GM21529 (cell line): ENCODE measurements at regions not wholly inside any gene's neighbourhood (a gene's known extent, or its start where the extent isn't known, plus 50 kb on each side); places are given as distances from the start of the nearest gene placed in this dataset.
"Not testable (repeated sequence)": the region's sequence is repeated elsewhere in the genome, so short reads cannot be mapped to it uniquely, and the experiment has no call there.

Experiments
- ATAC-seq: cut with Tn5 transposase; IDR thresholded peaks from one replicate; pipeline ENCODE4 v1.9.1; 2021; ENCODE audit not compliant: unreplicated experiment

DNA sequence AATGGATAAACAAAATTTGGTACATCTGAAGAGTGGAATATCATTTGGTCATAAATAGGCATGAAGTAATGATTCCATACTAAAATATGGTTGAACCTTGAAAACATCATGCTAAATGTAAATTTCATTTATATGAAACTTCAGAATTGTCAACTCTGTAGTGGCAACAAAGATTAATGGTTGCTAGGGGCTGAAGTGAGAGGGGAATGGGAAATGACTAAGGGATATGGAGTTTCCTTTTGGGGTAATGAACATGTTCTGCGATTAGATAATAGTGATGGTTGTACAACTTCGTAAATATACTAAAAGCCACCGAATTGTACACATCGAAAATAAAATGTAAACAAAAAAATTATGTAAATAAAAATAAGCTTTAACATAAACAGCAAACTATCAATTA is 384.1 kb upstream of the STEAP1 start:
- ATAC-seq: no peak

DNA sequence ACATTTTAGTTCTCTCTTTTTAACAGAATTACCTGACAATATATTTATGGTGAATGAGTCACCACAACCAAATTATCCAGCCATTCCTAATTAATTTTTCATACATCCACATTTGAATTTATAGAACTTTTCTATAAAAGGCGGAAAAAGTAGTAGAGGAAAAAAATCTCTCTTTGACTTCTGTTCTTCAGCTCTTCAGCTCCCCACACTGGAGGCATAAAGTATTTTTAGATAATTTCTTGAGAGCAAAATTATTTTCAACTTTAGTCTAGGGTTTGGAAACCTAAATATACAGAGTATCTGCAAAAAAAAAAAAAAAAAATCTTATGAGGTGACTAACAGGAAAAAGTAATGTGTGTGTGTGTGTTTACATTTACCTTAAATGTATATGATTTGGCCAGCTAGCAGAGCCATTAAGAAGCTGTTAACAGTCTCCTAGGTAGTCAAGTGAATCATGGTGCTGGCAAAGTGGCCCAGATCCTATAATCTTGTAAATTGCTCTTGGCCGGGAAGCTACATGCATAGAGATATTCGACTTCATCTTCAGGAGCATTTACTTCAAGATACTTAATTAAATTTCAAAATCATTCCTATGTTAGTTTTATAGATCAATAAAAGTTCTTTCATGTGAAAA is 383.1 kb upstream of the STEAP1 start:
- no peak for ATAC-seq

DNA sequence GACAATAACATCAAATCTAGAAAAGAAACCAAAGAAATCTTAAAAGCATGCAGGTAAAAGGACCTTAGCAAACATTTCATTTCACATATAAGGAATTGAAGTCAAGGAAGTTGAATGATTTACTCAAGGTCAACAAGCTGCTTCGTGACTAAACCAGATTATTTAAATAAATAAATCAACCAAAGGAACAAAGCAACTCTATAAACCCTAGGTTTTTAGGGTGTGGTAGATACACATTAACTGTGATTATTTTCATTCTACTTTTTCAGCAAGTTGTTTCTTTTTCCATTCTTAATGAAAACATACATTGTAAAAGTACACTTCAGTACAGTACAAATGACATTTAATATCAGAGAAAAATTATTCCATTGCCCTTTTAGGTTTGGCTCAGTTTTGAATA is 382.0 kb upstream of the STEAP1 start:
- ATAC-seq: no peak

DNA sequence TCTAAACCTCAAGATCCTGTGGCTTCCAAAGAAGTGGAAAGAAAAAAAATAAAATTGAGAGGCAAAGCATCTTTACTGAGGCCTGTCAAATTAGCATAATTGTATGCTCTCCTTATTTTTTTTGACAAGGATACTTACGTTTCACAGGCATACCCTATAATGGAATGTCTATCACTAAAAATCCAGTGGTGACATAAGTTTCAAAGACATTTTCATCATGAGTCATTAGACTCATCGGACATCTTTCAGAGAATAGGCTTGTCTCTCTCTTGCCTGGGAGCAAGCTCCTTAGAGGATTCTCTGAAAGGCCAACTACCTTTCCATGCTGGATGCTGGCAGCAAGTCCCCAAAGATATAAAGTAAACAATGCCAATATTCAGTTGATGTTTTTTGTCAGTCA is 380.7 kb upstream of the STEAP1 start:
- no peak for ATAC-seq

DNA sequence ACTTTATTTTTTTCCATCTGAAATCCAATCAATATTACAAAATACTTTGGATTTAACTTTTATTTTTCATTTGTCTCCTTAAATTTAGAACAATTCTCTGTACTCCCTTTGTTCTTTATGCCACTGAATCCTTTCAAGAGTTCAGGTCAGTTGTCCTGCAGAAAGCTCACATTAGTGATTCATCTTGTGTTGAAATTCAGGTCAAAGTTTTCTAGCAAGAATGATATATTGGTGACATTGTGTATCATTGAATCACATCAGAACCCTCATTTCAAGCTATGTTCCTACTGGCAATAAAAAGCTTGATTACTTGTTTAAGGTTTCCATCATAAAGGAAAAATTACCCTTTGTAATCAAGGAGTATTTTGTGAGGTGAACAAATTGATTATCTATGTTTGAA is 378.8 kb upstream of the STEAP1 start:
- ATAC-seq: no peak

DNA sequence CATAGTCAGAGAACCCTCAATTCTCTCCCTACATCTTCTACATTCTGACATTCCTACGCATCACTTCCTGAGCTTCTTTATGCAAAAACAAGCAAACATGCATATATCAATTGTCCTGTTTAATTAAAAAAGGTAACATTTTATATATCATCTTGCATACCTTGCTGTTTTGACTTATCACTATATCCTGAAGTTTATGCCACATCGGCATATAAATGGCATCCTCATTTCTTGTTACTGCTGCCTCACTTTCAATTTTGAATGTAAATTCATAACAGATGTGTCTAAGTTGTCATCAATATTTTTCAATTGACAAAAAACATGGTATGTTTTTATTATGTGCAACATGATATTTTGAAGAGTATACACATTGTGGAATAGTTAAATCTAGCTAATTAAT is 377.3 kb upstream of the STEAP1 start:
- ATAC-seq: no peak

DNA sequence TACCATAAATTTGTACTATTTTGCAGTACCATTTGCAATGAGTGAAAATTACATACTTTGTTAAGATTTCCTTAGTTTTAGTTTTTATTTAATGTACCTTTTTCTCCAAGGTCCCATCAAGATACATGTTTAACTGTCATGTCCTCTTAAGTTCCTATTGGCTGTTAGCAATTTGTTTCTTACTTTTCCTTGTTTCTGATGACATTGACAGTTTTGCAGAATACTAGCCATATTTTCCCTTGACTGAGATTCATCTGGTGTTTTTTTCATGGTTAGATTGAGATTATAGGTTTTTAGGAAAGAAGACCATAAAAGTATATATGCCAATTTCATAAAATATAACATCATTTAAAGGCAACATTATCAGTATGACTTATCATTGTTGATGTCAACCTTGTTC is 376.8 kb upstream of the STEAP1 start:
- ATAC-seq: no peak

DNA sequence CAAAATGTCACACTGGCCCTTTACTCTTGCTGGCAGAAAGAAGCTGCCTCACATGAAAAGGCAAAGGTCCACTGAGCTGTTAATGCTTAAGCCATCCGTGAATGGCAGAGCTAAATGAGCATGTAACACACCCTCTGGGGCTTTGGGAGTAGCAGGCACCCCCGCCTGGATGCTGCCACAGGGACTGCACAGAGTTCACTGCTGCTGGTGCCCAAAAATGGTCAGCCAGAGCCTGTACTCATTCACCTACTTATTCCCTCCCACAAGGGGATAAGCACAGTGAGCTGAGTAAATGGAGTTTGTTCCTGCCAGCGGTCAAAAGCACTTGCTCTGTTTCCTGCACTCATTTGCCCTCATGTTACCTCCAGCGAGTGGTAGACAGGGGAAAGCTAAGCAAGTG is 374.0 kb upstream of the STEAP1 start:
- ATAC-seq: no peak

DNA sequence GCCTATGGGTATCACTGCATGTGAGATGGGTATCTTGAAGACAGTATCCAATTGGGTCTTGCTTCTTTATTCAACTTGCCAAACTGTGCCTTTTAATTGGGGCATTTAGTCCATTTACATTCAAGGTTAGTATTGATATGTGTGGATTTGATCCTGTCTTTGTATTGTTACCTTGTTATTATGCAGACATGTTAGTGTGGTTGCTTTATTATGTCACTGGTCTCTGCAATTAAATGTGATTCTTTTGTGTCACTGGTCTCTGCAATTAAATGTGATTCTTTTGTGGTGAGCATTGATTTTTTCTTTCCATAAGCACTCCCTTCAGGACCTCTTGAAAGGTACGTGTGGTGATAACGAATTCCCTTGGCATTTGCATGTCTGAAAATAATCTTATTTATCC is 357.8 kb upstream of the STEAP1 start:
- ATAC-seq: no peak

DNA sequence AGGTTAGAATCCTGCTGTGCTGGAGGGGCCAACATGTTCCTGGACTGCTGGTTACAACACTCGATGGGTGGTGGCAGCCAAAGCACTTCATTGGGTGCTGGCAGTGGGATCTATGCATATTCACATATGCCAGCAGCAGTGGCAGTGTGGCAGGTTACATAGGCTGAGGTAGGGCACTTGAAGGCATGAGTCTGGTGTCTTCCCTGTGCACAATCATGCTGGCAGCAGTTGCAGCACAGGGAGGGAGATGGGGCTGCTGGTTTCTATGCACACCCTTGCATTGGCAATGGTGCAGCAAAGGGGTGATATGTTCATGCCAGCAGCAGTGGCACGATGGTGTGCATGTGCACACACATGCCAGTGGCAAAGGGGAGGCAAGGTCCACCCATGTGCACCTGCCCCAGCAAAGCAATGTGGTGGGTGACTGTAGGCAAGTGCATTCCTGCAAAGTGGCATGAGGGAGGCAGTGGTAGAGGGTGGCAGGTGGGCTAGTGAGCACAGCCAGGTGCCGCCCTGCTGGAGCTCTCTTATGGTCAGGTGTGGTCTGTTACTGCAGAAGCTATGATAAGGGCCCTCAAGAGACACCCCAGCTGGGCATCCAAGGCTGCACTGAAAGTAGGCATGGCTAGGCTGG is 356.2 kb upstream of the STEAP1 start:
- no peak for ATAC-seq

DNA sequence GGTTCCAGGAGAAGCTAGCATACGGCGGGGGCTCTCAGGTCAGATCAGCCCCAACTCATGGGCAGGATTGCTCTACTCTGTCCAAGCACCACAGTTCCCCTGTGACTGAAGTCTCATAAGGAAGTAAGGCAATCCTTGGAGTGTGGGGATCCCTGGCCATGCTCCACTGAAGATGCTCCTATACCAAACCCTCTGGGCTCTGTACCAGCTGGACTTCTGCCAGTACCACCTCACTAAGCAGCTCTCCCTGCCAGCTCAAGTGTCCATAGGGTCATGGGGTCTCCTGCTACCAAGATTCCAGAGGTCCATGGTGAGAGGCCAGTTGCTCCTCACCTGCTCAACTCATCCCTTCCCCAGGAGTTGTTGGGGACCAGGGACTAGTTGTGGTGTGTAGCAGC is 355.7 kb upstream of the STEAP1 start:
- no peak for ATAC-seq

DNA sequence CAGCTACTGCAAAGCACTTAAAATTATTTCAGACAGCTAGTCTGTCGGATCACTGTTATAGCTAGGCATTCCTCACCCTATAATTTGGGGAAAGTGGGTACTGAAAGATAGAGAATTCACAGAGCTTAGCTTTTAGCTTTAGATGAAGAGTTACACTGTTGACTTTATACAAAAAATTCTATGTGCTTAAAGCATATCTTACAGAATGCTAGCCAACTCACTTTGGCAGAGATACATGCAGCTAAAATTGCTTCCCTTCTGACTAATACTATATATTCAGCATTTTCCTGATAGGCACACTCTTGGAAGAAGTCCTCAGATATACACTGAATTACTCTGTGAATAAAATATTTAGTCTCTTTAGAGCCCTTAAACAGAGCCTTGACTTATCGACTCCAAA is 353.5 kb upstream of the STEAP1 start:
- no peak for ATAC-seq

DNA sequence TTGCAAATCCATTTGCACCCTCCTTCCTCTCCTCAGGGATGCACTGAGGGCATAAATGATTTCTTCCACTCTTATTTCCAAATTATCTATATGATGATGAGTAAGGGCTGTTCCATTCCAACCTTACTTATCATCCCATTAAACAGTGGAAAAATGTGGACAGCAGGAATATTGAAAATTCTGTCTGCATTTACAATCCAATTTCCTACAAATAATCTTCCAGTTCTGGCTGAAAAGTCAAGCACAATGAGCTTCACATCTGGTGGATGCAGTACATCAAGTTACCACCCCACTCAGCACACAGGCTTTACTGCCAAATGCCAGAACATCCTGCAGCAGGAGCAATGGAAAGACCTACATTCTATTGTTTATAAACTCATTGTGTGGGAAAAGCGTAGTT is 345.0 kb upstream of the STEAP1 start:
- ATAC-seq: no peak

DNA sequence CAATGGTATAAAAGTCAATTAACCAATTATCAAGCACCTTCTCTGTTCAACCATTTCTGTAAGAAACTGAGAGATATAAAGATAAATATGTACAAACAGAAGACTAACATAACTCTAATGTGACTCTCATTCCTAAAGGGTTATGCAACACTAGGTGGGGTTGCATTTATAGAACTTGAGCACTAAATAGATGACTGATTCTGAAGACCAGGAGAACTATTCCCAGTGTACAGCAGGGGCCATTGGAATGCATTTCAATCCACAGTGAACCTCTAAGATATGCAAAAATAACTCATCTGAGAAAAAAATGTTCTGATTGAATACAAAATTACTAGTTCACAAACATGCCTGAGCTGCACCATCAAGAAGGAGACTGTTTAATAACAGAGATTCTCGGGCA is 341.2 kb upstream of the STEAP1 start:
- no peak for ATAC-seq

DNA sequence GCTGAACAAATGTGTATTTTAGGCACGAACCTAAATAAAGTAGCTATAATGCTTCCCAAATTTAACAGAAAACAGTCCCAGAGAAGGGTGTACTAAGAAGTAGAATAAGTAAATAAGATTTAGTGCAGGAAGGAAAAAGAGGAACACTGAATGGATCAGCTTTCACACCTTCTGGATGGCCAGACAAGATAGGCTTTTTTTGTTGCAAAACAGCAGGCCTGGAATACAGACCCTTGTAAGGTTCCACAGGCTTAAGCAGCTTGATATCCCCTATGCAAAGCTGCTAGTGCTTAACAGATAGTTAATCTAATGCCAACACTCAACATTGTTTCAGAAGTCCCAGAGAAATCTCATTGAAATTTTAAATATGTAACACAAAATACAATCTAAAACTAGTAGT is 328.1 kb upstream of the STEAP1 start:
- ATAC-seq: no peak

DNA sequence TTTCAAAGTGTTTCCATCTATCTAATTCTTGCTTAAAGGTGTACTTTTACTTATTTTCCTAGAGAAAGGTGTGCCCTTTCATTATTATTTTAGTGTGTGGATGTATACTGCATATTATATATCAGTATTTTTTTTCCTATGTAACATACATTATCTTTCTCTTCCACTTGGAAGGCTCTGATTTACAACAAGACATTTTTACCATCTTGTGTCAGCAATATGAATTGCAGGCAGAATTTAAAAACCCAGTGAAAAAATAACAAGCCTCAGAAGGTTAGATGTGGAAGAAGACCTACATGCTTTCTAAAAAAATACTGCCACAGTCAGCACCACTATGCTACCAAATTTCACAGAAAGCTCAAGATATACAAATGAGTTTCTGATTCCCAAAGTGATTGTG is 327.7 kb upstream of the STEAP1 start:
- no peak for ATAC-seq

DNA sequence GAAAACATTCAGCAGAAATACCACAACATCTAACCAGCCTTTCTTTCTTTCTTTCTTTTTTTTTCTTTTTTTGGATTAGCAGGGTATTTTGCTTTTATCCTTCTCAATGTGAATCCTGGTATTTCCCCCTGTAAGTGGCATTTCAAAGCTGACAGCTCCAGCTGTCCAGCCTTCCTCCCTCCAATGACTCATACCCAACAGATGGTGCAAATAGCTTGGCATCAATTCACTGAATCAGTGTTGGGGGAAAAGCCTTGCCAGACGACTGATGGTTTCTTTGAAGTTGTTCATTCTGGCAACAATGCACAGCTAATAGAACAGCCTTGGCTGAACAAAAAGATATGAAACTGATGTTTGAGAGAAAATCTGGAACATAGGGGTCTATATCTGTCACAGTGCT is 316.8 kb upstream of the STEAP1 start:
- ATAC-seq: no peak

DNA sequence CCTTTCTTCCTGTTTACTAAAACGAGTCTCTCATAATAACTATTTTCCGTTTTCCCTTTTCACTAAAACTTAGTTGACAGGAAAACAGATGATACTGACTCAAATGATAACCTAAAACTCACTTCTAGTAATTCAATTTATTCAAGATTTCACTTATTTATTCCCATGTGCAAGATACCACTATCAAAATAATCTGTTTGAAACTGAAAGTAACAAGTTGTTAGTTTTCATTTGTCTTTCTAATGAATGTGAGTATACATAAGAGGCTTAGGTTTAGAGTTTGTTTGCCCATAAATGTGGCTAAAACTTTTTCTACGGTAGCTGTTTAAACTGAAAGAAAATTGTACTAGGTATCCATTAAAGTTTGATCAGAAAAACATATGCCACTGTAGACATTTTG is 314.9 kb upstream of the STEAP1 start:
- ATAC-seq: peak; percentile 46

DNA sequence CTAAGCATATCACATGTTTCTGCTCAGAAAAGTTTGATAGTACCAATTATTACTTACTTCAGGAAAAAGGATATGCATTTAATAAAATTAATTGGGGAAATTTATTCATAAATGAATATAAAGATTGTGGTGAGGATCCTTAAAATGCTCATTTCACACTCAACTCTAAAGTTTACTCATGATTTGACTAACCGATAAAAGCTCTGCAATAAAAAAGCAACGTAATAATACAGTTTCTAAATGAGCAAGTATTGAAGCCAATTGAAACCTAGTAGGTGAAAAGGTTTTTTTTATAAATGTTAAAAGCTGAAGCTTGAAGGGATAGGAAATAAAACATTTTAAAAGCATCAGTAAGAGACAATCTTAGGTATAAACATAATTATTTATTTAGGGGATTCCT is 308.3 kb upstream of the STEAP1 start:
- ATAC-seq: no peak

DNA sequence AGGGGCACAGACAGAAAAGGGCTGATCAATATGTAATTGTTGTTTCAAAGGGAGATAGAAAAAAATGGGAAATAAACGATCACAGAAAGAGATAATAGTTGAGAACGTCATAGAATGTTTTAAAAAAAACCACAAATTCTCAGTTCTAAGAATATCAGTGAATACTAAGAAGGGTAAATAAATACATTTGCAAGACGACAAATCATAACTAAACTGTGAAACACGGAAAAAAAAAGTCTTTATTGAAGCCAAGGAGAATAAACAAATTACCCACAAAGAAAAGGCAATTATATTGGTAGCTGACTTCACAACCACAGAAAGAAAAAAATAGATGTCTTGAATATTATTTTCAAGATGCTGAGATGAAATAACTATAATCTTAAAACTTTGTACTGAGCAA is 305.2 kb upstream of the STEAP1 start:
- ATAC-seq: no peak

DNA sequence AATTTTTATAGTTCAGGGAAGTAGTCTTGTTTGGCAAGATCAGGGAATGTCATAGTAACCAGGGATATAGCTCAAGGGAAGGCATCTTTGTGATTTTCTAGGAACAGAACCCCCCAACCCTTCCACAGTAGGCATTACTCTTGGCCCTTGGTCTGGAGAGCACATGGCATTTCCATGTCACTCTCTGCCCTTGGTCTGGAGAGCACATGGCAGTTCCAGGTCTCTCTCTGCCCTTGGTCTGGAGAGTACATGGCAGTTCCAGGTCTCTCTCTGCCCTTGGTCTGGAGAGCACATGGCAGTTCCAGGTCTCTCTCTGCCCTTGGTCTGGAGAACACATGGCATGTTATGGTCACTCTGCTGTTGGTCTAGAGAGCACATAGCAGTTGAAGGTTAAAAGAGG is 297.2 kb upstream of the STEAP1 start:
- ATAC-seq: not testable (repeated sequence)

DNA sequence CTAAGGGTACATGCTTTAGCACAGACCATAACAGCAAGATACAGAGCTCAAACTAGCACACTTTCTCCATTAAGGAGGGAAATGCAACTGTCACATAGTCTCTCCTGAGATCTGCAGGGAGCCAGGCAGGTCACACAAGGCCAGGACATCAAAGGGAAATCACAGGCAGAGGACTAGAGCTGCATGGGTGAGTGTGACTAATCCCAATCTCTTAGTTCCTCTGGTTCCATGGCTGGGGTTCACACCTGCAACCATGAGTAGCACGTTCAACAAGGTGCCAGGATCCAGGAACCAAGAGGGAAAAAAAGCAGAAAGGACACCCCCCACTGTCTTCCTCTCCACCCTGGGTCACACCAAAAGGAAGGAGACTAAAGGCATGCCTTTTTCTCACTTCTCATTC is 296.5 kb upstream of the STEAP1 start:
- ATAC-seq: no peak

DNA sequence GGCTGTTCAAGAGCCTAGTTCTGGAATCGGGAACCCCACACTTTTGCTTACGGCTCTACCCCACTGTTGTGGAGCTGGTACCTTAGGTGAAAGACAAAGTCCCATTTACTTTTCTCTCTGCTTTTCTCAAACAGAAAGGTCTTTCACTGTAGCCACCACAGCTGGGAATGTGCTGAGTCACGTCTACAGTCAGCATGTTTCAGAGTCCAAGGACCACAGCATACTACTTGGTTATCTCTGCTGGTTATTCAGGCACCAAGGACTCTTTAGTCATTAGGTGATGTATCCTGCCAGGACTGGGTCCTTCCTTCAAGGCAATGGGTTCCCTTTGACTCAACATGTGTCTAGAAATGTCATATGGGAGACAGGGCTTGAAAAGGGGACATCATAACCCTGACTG is 266.8 kb upstream of the STEAP1 start:
- ATAC-seq: no peak
